WERI-Rb-1 (cell line): ENCODE measurements at regions not wholly inside any gene's neighbourhood (a gene's known extent, or its start where the extent isn't known, plus 50 kb on each side); places are given as distances from the start of the nearest gene placed in this dataset.
A peak's percentile ranks its signal among the peaks of the same experiment; 100 is the strongest.

Experiments
- DNase-seq: peaks from one replicate; pipeline ENCODE4 v3.0.0-alpha.2; 2020
- H3K27ac ChIP-seq: fragments of 250-450 bp; sonication (Bioruptor Pico); 2 replicates; pipeline ENCODE4 v1.5.1; 2020; ENCODE audit warnings: mild to moderate bottlenecking, moderate library complexity
- H3K27me3 ChIP-seq: fragments of 250-450 bp; sonication (Bioruptor Pico); 2 replicates; pipeline ENCODE4 v1.5.1; 2021; ENCODE audit warnings: mild to moderate bottlenecking, low read depth, moderate library complexity; ENCODE audit not compliant: insufficient read depth, severe bottlenecking
- H3K36me3 ChIP-seq: fragments of 250-450 bp; sonication (Bioruptor Pico); 2 replicates; pipeline ENCODE4 v1.5.1; 2020; ENCODE audit warnings: mild to moderate bottlenecking, moderate library complexity
- H3K4me3 ChIP-seq: 2 replicates; pipeline ENCODE4 v1.5.1; 2011; ENCODE audit warnings: low read depth, mild to moderate bottlenecking, control low read depth, low read length
- H3K9me3 ChIP-seq: fragments of 250-450 bp; sonication (Bioruptor Pico); 2 replicates; pipeline ENCODE4 v1.5.1; 2021; ENCODE audit warnings: mild to moderate bottlenecking, moderate library complexity; ENCODE audit not compliant: severe bottlenecking
- TF ChIP-seq, protein P1 (sequence below): IDR thresholded peaks from 2 replicates; pipeline ENCODE4 v1.5.1; 2011; ENCODE audit warnings: low read depth, mild to moderate bottlenecking, control low read depth, inconsistent platforms, low read length

DNA sequence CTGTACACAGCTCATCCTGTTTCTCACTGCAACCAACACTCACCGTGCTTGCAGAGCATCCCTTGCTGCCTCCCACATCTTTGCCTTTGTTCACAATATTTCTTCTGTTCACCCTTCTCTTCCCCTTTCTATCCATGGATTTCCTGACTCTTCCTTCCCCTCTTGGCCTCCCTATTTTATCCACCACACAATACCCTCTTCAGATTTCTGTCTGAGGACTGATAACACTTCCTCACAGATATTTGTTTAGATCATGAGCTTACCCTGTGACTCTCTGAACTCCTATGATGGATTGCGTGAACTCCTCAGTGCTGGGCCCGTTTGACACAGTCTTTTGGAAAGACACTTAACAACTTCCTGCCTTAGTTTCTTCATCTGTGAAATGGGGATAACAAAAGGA is 62.8 kb upstream of the GPR158 start:
- H3K27ac ChIP-seq: no peak overlapping the region
- H3K27me3 ChIP-seq: no peaks in the 10 kb centered on the region
- DNase-seq: no peak
- H3K36me3 ChIP-seq: no peaks in the 10 kb centered on the region
- no peak overlapping the region for H3K4me3 ChIP-seq
- H3K9me3 ChIP-seq: no peaks in the 10 kb centered on the region
- TF ChIP-seq, protein P1, sequence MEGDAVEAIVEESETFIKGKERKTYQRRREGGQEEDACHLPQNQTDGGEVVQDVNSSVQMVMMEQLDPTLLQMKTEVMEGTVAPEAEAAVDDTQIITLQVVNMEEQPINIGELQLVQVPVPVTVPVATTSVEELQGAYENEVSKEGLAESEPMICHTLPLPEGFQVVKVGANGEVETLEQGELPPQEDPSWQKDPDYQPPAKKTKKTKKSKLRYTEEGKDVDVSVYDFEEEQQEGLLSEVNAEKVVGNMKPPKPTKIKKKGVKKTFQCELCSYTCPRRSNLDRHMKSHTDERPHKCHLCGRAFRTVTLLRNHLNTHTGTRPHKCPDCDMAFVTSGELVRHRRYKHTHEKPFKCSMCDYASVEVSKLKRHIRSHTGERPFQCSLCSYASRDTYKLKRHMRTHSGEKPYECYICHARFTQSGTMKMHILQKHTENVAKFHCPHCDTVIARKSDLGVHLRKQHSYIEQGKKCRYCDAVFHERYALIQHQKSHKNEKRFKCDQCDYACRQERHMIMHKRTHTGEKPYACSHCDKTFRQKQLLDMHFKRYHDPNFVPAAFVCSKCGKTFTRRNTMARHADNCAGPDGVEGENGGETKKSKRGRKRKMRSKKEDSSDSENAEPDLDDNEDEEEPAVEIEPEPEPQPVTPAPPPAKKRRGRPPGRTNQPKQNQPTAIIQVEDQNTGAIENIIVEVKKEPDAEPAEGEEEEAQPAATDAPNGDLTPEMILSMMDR: no peak

DNA sequence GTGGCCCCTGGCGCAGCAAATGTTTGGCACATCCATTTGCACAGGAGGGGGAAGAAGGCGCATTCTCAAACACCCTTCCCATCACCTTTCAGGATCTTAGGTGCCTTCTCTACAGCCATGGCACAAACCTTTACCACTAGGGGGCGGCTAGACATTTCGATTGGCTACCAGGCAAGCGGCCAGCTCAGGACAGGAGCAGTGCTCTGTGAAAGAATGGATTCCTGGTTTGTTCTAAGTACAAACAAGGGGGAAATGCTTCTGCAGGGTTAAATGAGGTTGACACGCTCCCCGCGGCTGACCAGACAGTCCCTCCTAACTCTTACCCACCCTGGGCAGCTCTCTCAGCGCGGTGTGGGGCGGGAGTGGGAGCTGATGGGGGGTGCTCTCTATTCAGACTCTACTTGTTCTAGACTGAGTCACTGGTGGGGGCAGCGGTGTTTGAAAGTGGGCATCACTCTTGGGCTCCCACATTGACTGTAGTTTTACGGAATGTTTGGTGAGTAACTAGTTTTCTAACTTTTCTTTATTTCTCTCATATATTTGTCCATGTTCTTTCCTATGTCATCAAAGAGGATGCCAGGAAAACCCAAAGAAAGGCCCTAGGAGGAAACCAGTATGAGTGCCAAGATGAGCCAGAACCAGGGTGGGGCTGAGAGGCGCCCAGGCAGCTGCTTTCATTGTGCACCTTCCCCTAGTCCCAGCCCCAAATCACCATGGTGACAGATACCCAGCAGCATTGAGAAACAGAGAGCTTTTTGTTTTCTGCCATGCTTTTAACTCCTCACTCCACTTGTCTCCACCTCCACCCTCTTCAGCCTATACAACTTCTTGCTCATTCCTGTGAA is 61.4 kb upstream of the GPR158 start:
- TF ChIP-seq, protein P1: peak; percentile 73
- H3K27ac ChIP-seq: no peak overlapping the region
- no peaks in the 10 kb centered on the region for H3K27me3 ChIP-seq
- H3K9me3 ChIP-seq: no peaks in the 10 kb centered on the region
- peak; percentile 70 for DNase-seq
- no peaks in the 10 kb centered on the region for H3K36me3 ChIP-seq
- H3K4me3 ChIP-seq: no peak overlapping the region

DNA sequence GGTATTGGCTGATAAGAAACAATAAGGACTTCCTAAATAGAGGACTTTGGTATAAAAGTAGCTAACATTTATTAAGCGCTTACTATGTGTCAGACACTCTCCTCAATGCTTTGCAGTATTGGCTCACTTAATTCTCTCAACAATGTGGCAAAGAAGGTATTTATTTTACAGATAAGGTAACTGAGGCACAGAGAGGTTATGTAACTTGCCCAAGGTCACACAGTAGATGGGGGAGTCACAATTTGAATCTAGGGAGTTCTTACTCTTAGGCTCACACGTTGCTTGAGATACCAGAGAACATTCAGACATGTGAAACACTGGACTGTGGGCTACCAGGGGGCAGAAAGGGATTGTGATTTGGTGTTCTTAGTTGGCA is 60.8 kb upstream of the GPR158 start:
- no peak for DNase-seq
- no peaks in the 10 kb centered on the region for H3K9me3 ChIP-seq
- no peaks in the 10 kb centered on the region for H3K36me3 ChIP-seq
- H3K27me3 ChIP-seq: no peaks in the 10 kb centered on the region
- H3K4me3 ChIP-seq: no peak overlapping the region
- TF ChIP-seq, protein P1: no peak
- no peak overlapping the region for H3K27ac ChIP-seq

DNA sequence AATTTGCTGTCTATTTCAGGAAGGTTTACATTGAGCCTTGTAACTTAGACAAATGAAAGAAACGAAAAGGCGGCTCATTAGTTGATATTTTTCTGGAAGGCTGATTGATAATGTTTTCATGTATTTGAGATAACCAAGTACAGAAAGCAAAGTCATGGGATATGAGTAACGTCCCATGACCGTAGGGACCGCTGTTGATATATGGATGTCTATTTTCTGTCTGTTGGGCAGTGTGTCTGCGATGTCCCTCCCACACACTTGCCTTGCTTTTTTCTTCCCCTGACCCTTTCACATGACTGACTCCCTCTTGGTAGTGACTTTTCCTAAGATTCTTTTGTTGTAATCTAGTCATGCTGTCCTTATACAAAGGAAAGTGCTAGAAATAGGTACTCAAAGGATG is 57.0 kb upstream of the GPR158 start:
- H3K9me3 ChIP-seq: no peaks in the 10 kb centered on the region
- H3K27ac ChIP-seq: no peak overlapping the region
- H3K36me3 ChIP-seq: no peaks in the 10 kb centered on the region
- H3K27me3 ChIP-seq: no peaks in the 10 kb centered on the region
- TF ChIP-seq, protein P1: no peak
- no peak for DNase-seq
- H3K4me3 ChIP-seq: no peak overlapping the region

DNA sequence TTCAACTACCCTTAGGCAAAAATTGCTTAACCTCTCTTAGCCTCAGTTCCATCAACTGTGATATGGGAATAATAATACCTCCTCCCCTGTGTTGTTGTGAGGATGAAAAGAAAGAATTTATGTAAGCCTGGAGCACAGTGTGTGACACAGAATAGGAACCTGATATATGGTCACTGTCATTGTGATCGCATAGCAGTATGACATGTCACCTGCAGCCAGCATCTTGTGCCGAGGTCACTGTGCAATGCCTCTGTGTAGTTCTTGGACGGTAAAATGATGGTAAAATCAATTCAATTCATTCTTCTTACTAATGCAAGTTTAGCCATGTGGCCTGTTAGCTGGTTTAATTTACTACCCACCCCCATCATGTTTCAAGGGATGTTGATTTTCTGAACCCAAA is 54.6 kb upstream of the GPR158 start:
- Histone ChIP-seq H3K27me3 (no peaks in the 10 kb centered on the region), H3K4me3 (no peak overlapping the region), H3K9me3 (no peaks in the 10 kb centered on the region), H3K27ac (no peak overlapping the region), H3K36me3 (no peaks in the 10 kb centered on the region)
- no peak for DNase-seq
- TF ChIP-seq, protein P1: no peak
